ENCODE measurements at regions not wholly inside any gene's neighbourhood (a gene's known extent, or its start where the extent isn't known, plus 50 kb on each side); places are given as distances from the start of the nearest gene placed in this dataset.

- no peak for DNase-seq
Observed at GRCh38 chr3:25057379-25057778, 370.7 kb upstream of the RARB start.

- DNase-seq: no peak
Observed at GRCh38 chr3:25064681-25065080, 363.4 kb upstream of the RARB start.

GRCh38 chr3:25069970-25070369 is 358.1 kb upstream of the RARB start:
- no peak for DNase-seq

- no peak for DNase-seq
Observed at GRCh38 chr3:25071846-25072245, 356.2 kb upstream of the RARB start.

- no peak for DNase-seq
Observed at GRCh38 chr3:25073423-25073822, 354.6 kb upstream of the RARB start.

- no peak for DNase-seq
Observed at GRCh38 chr3:25074149-25074548, 353.9 kb upstream of the RARB start.

GRCh38 chr3:25080461-25080860 is 347.6 kb upstream of the RARB start:
- DNase-seq: no peak

- DNase-seq: no peak
Observed at GRCh38 chr3:25084016-25084415, 344.0 kb upstream of the RARB start.

- no peak for DNase-seq
Observed at GRCh38 chr3:25086721-25087120, 341.3 kb upstream of the RARB start.

- no peak for DNase-seq
Observed at GRCh38 chr3:25088284-25088683, 339.8 kb upstream of the RARB start.

GRCh38 chr3:25090698-25091453 is 337.2 kb upstream of the RARB start:
- no peak for DNase-seq

- DNase-seq: no peak
Observed at GRCh38 chr3:25091934-25092333, 336.1 kb upstream of the RARB start.

GRCh38 chr3:25094932-25095685 is 333.0 kb upstream of the RARB start:
- DNase-seq: no peak

- DNase-seq: no peak
Observed at GRCh38 chr3:25096536-25096935, 331.5 kb upstream of the RARB start.

GRCh38 chr3:25097023-25097422 is 331.0 kb upstream of the RARB start:
- no peak for DNase-seq

- DNase-seq: no peak
Observed at GRCh38 chr3:25099666-25100065, 328.4 kb upstream of the RARB start.

GRCh38 chr3:25103391-25103790 is 324.7 kb upstream of the RARB start:
- DNase-seq: no peak

GRCh38 chr3:25107918-25108617 is 320.0 kb upstream of the RARB start:
- no peak for DNase-seq

GRCh38 chr3:25110642-25111041 is 317.4 kb upstream of the RARB start:
- no peak for DNase-seq

- DNase-seq: no peak
Observed at GRCh38 chr3:25113891-25114290, 314.2 kb upstream of the RARB start.

GRCh38 chr3:25114532-25114931 is 313.5 kb upstream of the RARB start:
- no peak for DNase-seq

- DNase-seq: no peak
Observed at GRCh38 chr3:25117005-25117593, 311.0 kb upstream of the RARB start.

GRCh38 chr3:25119682-25120081 is 308.4 kb upstream of the RARB start:
- no peak for DNase-seq

- no peak for DNase-seq
Observed at GRCh38 chr3:25120665-25121064, 307.4 kb upstream of the RARB start.
